Suprapubic skin (tissue), 4 donors: ENCODE measurements at regions not wholly inside any gene's neighbourhood (a gene's known extent, or its start where the extent isn't known, plus 50 kb on each side); places are given as distances from the start of the nearest gene placed in this dataset.

ENCODE experiments used
- DNase-seq, 2 donors: peaks; one replicate each; pipeline ENCODE4 v3.0.0-alpha.2; 2019; ENCODE audit warnings: low spot score in 2 of 2
- H3K27ac ChIP-seq: fragments of 200-600 bp; sonication (generic); one replicate; pipeline ENCODE4 v1.5.1; 2019
- H3K27me3 ChIP-seq: fragments of 200-600 bp; sonication (generic); one replicate; pipeline ENCODE4 v1.5.1; 2019
- H3K36me3 ChIP-seq: fragments of 200-600 bp; sonication (generic); one replicate; pipeline ENCODE4 v1.5.1; 2019
- H3K4me1 ChIP-seq: fragments of 200-600 bp; sonication (generic); one replicate; pipeline ENCODE4 v1.5.1; 2019
- H3K4me3 ChIP-seq: fragments of 200-600 bp; sonication (generic); one replicate; pipeline ENCODE4 v1.5.1; 2019; ENCODE audit warnings: mild to moderate bottlenecking
- H3K9me3 ChIP-seq: fragments of 200-600 bp; sonication (generic); one replicate; pipeline ENCODE4 v1.5.1; 2019
- EP300 ChIP-seq: sonication (generic); formaldehyde crosslinking; IDR thresholded peaks from one replicate; pipeline ENCODE4 v1.6.1; 2017; ENCODE audit warnings: antibody characterized with exemption
- POLR2A ChIP-seq, 2 donors: fragments of 450-650 bp; IDR thresholded peaks; one replicate each; pipeline ENCODE4 v1.6.1; 2017; ENCODE audit warnings: antibody characterized with exemption in 2 of 2, mild to moderate bottlenecking in 2 of 2, moderate library complexity in 2 of 2
- POLR2AphosphoS5 ChIP-seq, 3 donors: sonication (generic); formaldehyde crosslinking; IDR thresholded peaks; one replicate each; pipeline ENCODE4 v1.6.1; 2017; ENCODE audit warnings: antibody characterized with exemption in 3 of 3
- WGBS: methylation state at CpG from one replicate; pipeline ENCODE4 v1.1.5; 2018; 5-methylcytosine and 5-hydroxymethylcytosine counted together
- TF ChIP-seq, protein P1 (sequence below), 2 donors: fragments of 200-600 bp in 1 of 2; fragments of 450-650 bp in 1 of 2; sonication (generic) in 1 of 2; IDR thresholded peaks; one replicate each; pipeline ENCODE4 v1.5.1; 2016 to 2019; ENCODE audit warnings: antibody characterized with exemption in 2 of 2, mild to moderate bottlenecking in 1 of 2, moderate library complexity in 1 of 2

DNA sequence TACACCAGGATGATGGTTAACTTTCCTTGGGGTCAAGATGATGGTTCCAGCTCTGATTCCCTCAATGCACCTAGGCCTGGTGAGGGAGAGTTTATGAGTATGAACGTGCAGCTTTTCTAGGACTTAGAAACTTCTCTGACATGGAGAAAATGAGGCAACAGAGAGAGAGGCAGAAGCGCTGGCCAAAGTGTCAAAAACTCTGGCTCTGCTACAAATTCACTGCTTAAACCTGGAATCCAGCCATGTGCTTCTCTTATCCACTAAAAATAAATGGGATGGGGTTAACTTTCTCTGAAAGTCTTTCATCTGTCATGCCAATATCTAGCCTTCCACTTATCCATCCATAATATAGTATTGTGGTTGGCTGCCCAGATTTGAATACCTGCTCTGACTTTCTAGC, 568.7 kb downstream of the MED13L start:
- H3K4me3 ChIP-seq, result no peak overlapping the region
- no peak for TF ChIP-seq POLR2AphosphoS5 (IDR thresholded peaks at IDR 0.05)
- TF ChIP-seq EP300, result no peak
- WGBS, result 54% methylated on average over 2 of the region's 2 CpGs
- H3K36me3 ChIP-seq, result no peaks in the 10 kb centered on the region
- DNase-seq, result no peak
- no peaks in the 10 kb centered on the region for H3K9me3 ChIP-seq
- H3K27me3 ChIP-seq, result no peaks in the 10 kb centered on the region
- H3K4me1 ChIP-seq, result peaks cover 13% of the 10 kb centered on the region
- H3K27ac ChIP-seq, result no peak overlapping the region

DNA sequence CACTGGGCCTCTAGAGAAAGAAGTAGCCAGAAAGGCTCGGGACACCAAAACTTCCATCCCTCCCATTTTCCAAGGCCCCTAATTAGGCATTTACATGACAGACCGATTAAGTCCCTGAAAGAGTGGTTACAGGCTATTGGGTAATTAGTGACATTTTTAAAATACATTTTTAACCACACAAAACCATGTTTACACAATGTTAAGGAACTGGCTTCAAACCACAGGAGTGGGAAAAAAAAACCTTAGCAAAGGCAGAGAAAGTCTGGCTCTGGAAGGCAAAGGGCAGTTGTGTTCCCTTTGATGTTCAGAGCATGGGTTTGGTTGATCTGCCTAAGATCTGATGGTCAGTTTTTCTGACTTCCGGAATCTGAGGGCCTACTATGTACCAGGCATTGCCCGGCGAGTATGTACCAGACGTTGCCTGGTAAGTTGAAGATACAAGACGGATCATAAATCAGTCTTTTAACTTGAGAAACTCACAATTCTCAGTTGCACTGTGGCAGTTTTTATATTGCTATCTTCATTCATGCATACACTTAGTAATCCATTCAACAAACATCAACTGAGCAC, 576.5 kb downstream of the MED13L start:
- Histone ChIP-seq H3K27ac (no peak overlapping the region), H3K4me3 (no peak overlapping the region), H3K36me3 (no peaks in the 10 kb centered on the region), H3K27me3 (no peaks in the 10 kb centered on the region), H3K4me1 (no peaks in the 10 kb centered on the region), H3K9me3 (no peaks in the 10 kb centered on the region)
- TF ChIP-seq POLR2A (IDR thresholded peaks at IDR 0.05), result no peak
- WGBS, result 59% methylated on average over 7 of the region's 7 CpGs
- DNase-seq, result no peak

DNA sequence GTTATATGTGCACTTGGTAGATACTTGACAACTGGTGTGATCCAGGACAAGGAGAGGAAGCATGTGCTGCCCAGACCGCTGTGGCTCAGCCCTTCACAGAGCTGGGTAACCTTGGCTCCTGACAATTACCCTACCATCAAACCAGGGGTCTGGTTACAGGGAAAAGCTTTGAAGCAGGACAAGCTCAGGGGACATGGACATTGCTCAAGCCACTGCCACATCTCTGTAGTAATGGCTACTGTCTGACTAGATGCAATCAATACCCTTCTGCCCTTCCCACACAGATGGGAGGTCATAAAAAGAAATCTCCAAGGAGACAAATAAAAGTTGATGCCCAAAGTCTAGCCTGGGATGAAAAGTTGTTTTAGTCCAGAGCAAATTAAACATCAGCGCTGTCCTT, 577.4 kb downstream of the MED13L start:
- 97% methylated on average over 2 of the region's 2 CpGs for WGBS
- no peaks in the 10 kb centered on the region for H3K9me3 ChIP-seq
- TF ChIP-seq, protein P1, sequence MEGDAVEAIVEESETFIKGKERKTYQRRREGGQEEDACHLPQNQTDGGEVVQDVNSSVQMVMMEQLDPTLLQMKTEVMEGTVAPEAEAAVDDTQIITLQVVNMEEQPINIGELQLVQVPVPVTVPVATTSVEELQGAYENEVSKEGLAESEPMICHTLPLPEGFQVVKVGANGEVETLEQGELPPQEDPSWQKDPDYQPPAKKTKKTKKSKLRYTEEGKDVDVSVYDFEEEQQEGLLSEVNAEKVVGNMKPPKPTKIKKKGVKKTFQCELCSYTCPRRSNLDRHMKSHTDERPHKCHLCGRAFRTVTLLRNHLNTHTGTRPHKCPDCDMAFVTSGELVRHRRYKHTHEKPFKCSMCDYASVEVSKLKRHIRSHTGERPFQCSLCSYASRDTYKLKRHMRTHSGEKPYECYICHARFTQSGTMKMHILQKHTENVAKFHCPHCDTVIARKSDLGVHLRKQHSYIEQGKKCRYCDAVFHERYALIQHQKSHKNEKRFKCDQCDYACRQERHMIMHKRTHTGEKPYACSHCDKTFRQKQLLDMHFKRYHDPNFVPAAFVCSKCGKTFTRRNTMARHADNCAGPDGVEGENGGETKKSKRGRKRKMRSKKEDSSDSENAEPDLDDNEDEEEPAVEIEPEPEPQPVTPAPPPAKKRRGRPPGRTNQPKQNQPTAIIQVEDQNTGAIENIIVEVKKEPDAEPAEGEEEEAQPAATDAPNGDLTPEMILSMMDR (IDR thresholded peaks at IDR 0.05), result no peak
- TF ChIP-seq EP300 (no peak), POLR2A (IDR thresholded peaks at IDR 0.05) (no peak), POLR2AphosphoS5 (IDR thresholded peaks at IDR 0.05) (no peak)
- H3K4me1 ChIP-seq, result no peaks in the 10 kb centered on the region
- H3K36me3 ChIP-seq, result no peaks in the 10 kb centered on the region
- H3K27me3 ChIP-seq, result no peaks in the 10 kb centered on the region
- no peak for DNase-seq
- H3K4me3 ChIP-seq, result no peak overlapping the region
- no peak overlapping the region for H3K27ac ChIP-seq

DNA sequence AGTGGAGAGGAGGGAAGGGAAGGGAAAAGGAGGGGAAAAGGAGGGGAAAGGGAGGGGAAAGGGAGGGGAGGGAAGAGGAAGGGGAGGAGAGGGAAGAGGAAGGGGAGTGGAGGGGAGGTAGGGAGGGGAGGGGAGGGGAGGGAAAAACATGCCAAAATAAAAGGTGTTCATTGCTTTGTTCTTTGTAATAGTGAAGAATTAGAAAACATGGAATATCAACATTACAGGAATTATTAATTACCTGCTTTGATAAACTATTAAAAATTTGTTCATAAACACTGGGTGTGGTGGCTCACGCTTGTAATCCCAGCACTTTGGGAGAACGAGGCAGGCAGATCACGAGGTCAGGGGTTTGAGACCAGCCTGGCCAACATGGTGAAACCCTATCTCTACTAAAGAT, 579.2 kb downstream of the MED13L start:
- Histone ChIP-seq H3K4me3 (no peak overlapping the region), H3K9me3 (no peaks in the 10 kb centered on the region), H3K27me3 (no peaks in the 10 kb centered on the region), H3K27ac (no peak overlapping the region), H3K4me1 (no peaks in the 10 kb centered on the region), H3K36me3 (no peaks in the 10 kb centered on the region)
- 73% methylated on average over 3 of the region's 3 CpGs for WGBS
- DNase-seq, result no peak
- TF ChIP-seq, protein P1 (IDR thresholded peaks at IDR 0.05), result no peak
- no peak for TF ChIP-seq POLR2A (IDR thresholded peaks at IDR 0.05)

DNA sequence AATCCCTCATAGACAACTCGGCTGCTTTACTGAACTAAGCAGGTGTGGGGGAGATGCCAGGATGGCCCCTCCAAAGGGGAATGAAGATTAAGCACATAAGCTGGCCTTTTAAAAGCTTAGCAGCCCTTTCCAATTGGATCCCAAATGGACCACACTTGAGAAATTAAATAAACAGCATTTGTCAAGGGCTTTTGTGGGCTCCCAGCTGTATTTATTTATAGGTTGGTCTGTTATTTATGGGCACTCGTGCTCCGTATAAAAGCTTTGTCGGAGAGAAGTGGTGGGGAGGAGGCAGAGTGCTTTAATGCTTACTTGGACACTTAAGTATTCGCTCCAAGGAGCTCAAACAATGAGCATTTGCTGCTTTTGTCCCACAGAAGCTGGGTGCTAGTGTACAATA, 580.2 kb downstream of the MED13L start:
- DNase-seq, result no peak
- WGBS, result 59% methylated on average over 5 of the region's 5 CpGs
- TF ChIP-seq, protein P1 (IDR thresholded peaks at IDR 0.05), result no peak
- TF ChIP-seq EP300, result no peak
- no peak for TF ChIP-seq POLR2A (IDR thresholded peaks at IDR 0.05)
- no peak for TF ChIP-seq POLR2AphosphoS5 (IDR thresholded peaks at IDR 0.05)
- H3K36me3 ChIP-seq, result no peaks in the 10 kb centered on the region
- no peaks in the 10 kb centered on the region for H3K9me3 ChIP-seq
- H3K27me3 ChIP-seq, result no peaks in the 10 kb centered on the region
- H3K4me3 ChIP-seq, result no peak overlapping the region
- H3K27ac ChIP-seq, result no peak overlapping the region
- no peaks in the 10 kb centered on the region for H3K4me1 ChIP-seq

DNA sequence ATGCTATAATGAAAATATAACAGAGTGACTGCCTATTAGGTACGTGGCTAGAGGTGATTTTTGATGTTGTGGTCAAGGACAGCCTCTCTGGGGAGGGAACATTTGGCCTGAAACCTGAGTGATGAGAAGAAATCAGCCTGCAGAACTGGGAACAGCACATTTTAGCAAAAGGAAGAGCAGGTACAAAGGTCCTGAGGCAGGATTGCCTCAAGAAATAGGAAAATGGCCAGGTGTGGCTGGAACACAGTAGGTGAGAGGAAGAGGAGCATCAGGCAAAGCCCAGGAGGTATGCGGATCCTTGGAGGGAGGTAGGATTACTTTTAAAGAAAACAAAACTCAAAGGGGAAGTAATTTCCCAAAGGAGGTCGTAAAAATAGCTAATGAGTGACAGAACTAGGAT, 582.9 kb downstream of the MED13L start:
- Histone ChIP-seq H3K36me3 (no peaks in the 10 kb centered on the region), H3K27ac (no peak overlapping the region), H3K9me3 (no peaks in the 10 kb centered on the region), H3K4me3 (no peak overlapping the region), H3K27me3 (no peaks in the 10 kb centered on the region), H3K4me1 (no peaks in the 10 kb centered on the region)
- no peak for DNase-seq
- TF ChIP-seq POLR2A (IDR thresholded peaks at IDR 0.05), result no peak
- TF ChIP-seq, protein P1 (IDR thresholded peaks at IDR 0.05), result no peak
- no peak for TF ChIP-seq EP300
- no peak for TF ChIP-seq POLR2AphosphoS5 (IDR thresholded peaks at IDR 0.05)
- 86% methylated on average over 3 of the region's 3 CpGs for WGBS
